Right cardiac atrium (tissue), 5 donors: ENCODE measurements at regions not wholly inside any gene's neighbourhood (a gene's known extent, or its start where the extent isn't known, plus 50 kb on each side); places are given as distances from the start of the nearest gene placed in this dataset.

ENCODE experiments used
- ATAC-seq, 2 donors: fragments of 200-7000 bp; cut with Tn5 transposase; one replicate each; pipeline versions ENCODE4 v1.8.0 to v1.9.1; 2020; ENCODE audit warnings: moderate library complexity in 2 of 2, mild to moderate bottlenecking in 1 of 2
- DNase-seq, 3 donors: peaks; one replicate each; pipeline ENCODE4 v3.0.0-alpha.2; 2020
- H3K27ac ChIP-seq: one replicate; pipeline ENCODE4 v1.5.1; 2013; ENCODE audit warnings: mild to moderate bottlenecking, low read length, control low read depth, moderate library complexity
- H3K27me3 ChIP-seq: one replicate; pipeline ENCODE4 v1.6.1; 2013; ENCODE audit not compliant: control insufficient read depth, insufficient read depth
- H3K4me1 ChIP-seq: one replicate; pipeline ENCODE4 v1.6.1; 2013; ENCODE audit warnings: low read length; ENCODE audit not compliant: control insufficient read depth, insufficient read depth
- H3K4me3 ChIP-seq: one replicate; pipeline ENCODE4 v1.5.1; 2013; ENCODE audit warnings: low read length, control low read depth
- H3K9me3 ChIP-seq: one replicate; pipeline ENCODE4 v1.6.1; 2013; ENCODE audit warnings: low read length; ENCODE audit not compliant: control insufficient read depth
- WGBS: extraction: QIAGEN DNeasy Blood & Tissue Kit; methylation state at CpG from one replicate; pipeline ENCODE4 v1.1.7; 2013; 5-methylcytosine and 5-hydroxymethylcytosine counted together
- intact Hi-C, 4 donors: fragments of 100-400 bp; cut with DNase I; formaldehyde crosslinking; loops; one replicate each; pipeline versions ENCODE4 v1.11.0 to v1.14.0; 2022 to 2023
- donor health status: healthy with polysubstance abuse.
- donor health status: DM: no; HTN: yes; CAD: no.
- donor health status: DM: no; HTN: no; CAD: no.
- donor health status: DM: no; HTN: yes; CAD: no; lungs with severe emphysema.
- donor health status: DM: yes; HTN: yes; CAD: no.

DNA sequence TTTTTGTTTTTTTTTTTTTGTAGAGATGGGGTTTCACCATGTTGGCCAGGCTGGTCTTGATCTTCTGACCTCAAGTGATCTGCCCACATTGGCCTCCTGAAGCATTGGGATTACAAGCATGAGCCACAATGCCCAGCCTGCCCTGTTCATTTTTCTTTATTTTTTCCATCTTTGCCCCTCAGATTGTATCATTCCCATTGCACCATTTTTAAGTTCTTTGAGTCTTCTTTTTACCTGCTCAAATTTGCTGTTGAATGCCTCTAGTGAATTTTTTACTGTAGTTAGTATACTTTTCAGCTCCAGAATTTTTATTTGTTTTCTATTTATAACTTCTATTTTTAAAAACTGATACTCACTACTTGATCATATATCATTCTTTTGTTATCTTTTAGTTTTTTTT, 101.4 kb upstream of the SLC4A10 start:
- H3K9me3 ChIP-seq = no peaks in the 10 kb centered on the region
- ATAC-seq (no peak), DNase-seq (no peak)
- intact Hi-C loops = no loop called here
- no peaks in the 10 kb centered on the region for H3K4me1 ChIP-seq
- no peak overlapping the region for H3K27ac ChIP-seq
- no peak overlapping the region for H3K4me3 ChIP-seq
- no peaks in the 10 kb centered on the region for H3K27me3 ChIP-seq

GRCh38 chr2:161533218-161533617, 91.0 kb upstream of the SLC4A10 start:
- no peak overlapping the region for H3K27ac ChIP-seq
- no peak for DNase-seq
- ATAC-seq = no peak
- H3K9me3 ChIP-seq = no peaks in the 10 kb centered on the region
- H3K4me3 ChIP-seq = no peak overlapping the region
- intact Hi-C loops = no loop called here
- WGBS = 87% methylated on average over 1 of the region's 1 CpG
- H3K4me1 ChIP-seq = no peaks in the 10 kb centered on the region
- no peaks in the 10 kb centered on the region for H3K27me3 ChIP-seq

DNA sequence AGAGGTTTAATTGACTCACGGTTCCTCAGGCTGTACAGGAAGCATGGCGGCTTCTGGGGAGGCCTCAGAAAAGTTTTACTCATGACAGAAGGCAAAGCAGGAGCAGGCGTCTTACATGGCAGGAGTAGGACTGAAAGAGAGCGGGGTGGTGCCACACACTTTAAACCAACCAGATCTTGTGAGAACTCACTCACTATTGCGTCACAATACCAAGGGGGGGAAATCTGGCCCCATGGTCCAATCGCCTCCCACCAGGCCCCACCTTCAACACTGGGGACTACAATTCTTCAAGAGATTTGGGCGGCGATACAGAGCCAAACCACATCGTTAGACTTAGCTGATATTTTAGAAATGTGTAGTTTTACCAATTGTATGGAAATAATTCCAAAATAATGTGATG, 77.6 kb upstream of the SLC4A10 start:
- no peak for ATAC-seq
- 90% methylated on average over 9 of the region's 9 CpGs for WGBS
- no peak overlapping the region for H3K4me3 ChIP-seq

DNA sequence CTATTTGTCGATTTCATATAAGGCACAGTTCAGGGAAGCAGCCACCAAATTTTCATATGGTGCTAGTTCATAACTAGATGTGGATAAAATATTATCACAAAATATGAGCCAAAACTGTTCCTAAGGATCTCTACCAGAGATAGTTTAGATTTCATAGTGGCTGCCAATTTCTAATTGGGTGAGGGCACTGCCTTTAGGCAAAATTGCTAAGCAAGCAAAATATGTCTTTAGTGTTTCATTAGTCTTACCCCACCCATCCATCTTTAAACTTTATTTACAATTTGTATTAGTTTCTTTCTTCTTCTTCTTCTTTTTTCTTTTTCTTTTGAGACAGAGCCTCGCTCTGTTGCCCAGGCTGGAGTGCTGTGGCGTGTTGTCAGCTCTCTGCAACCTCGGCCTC, 77.1 kb upstream of the SLC4A10 start:
- H3K27ac ChIP-seq = no peak overlapping the region
- H3K9me3 ChIP-seq = no peaks in the 10 kb centered on the region
- DNase-seq (no peak), ATAC-seq (no peak)
- WGBS = 89% methylated on average over 4 of the region's 4 CpGs
- no peak overlapping the region for H3K4me3 ChIP-seq
- H3K27me3 ChIP-seq = no peaks in the 10 kb centered on the region
- H3K4me1 ChIP-seq = no peaks in the 10 kb centered on the region
- intact Hi-C loops = no loop called here

More for the DNA sequence above, 77.6 kb upstream of the SLC4A10 start:
- intact Hi-C loops = no loop called here
- DNase-seq = no peak
- no peaks in the 10 kb centered on the region for H3K9me3 ChIP-seq
- no peaks in the 10 kb centered on the region for H3K4me1 ChIP-seq
- no peak overlapping the region for H3K27ac ChIP-seq
- H3K27me3 ChIP-seq = no peaks in the 10 kb centered on the region

GRCh38 chr2:161552015-161552414, 72.2 kb upstream of the SLC4A10 start:
- H3K4me1 ChIP-seq = no peaks in the 10 kb centered on the region
- H3K27me3 ChIP-seq = no peaks in the 10 kb centered on the region
- WGBS = 55% methylated on average over 1 of the region's 1 CpG
- intact Hi-C loops = no loop called here
- no peak overlapping the region for H3K27ac ChIP-seq
- no peak overlapping the region for H3K4me3 ChIP-seq
- DNase-seq = no peak
- H3K9me3 ChIP-seq = no peaks in the 10 kb centered on the region
- ATAC-seq = no peak

GRCh38 chr2:161555826-161556225, 68.4 kb upstream of the SLC4A10 start:
- no peak overlapping the region for H3K4me3 ChIP-seq
- 80% methylated on average over 3 of the region's 3 CpGs for WGBS
- no peaks in the 10 kb centered on the region for H3K9me3 ChIP-seq
- H3K4me1 ChIP-seq = no peaks in the 10 kb centered on the region
- ATAC-seq (no peak), DNase-seq (no peak)
- no peak overlapping the region for H3K27ac ChIP-seq
- H3K27me3 ChIP-seq = no peaks in the 10 kb centered on the region
- intact Hi-C loops = no loop called here

- ATAC-seq (no peak), DNase-seq (no peak)
- no peaks in the 10 kb centered on the region for H3K9me3 ChIP-seq
- H3K27ac ChIP-seq = no peak overlapping the region
- intact Hi-C loops = no loop called here
- H3K4me3 ChIP-seq = no peak overlapping the region
- no peaks in the 10 kb centered on the region for H3K27me3 ChIP-seq
- 66% methylated on average over 2 of the region's 2 CpGs for WGBS
- no peaks in the 10 kb centered on the region for H3K4me1 ChIP-seq
These were observed 67.8 kb upstream of the SLC4A10 start for GRCh38 chr2:161556440-161556839.

DNA sequence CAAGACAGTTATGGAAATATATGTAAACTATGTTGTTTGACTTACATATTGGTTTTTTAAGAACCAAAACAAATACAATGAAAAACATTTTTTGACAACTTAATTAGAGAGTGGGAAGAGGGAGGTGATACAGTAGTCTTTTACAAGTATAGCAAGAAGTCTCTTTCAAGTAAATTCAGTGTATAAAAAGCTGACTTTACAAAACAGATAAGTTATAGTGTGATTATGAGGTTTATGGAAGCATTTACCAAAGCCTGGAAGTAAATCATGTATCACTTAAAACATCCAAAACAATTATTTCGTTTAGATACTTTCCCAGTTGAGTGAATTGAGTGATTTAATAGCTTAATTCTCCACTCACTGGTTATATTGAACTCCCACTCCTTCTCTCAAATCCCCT, 66.7 kb upstream of the SLC4A10 start:
- H3K4me1 ChIP-seq = no peaks in the 10 kb centered on the region
- no peaks in the 10 kb centered on the region for H3K27me3 ChIP-seq
- no peak for ATAC-seq
- 51% methylated on average over 1 of the region's 1 CpG for WGBS
- DNase-seq = no peak
- no peak overlapping the region for H3K4me3 ChIP-seq
- intact Hi-C loops = no loop called here
- no peak overlapping the region for H3K27ac ChIP-seq
- H3K9me3 ChIP-seq = peaks cover 2% of the 10 kb centered on the region

GRCh38 chr2:161564906-161565305, 59.3 kb upstream of the SLC4A10 start:
- DNase-seq = no peak
- Histone ChIP-seq H3K27ac (no peak overlapping the region), H3K4me3 (no peak overlapping the region), H3K4me1 (no peaks in the 10 kb centered on the region), H3K27me3 (no peaks in the 10 kb centered on the region), H3K9me3 (peaks cover 2% of the 10 kb centered on the region)
- ATAC-seq = no peak
- WGBS = 95% methylated on average over 1 of the region's 1 CpG
- intact Hi-C loops = no loop called here

- Histone ChIP-seq H3K27ac (no peak overlapping the region), H3K4me3 (no peak overlapping the region), H3K27me3 (no peaks in the 10 kb centered on the region), H3K9me3 (no peaks in the 10 kb centered on the region), H3K4me1 (no peaks in the 10 kb centered on the region)
- ATAC-seq = no peak
- intact Hi-C loops = no loop called here
- no peak for DNase-seq
These were observed 54.8 kb upstream of the SLC4A10 start for GRCh38 chr2:161569401-161569800.

DNA sequence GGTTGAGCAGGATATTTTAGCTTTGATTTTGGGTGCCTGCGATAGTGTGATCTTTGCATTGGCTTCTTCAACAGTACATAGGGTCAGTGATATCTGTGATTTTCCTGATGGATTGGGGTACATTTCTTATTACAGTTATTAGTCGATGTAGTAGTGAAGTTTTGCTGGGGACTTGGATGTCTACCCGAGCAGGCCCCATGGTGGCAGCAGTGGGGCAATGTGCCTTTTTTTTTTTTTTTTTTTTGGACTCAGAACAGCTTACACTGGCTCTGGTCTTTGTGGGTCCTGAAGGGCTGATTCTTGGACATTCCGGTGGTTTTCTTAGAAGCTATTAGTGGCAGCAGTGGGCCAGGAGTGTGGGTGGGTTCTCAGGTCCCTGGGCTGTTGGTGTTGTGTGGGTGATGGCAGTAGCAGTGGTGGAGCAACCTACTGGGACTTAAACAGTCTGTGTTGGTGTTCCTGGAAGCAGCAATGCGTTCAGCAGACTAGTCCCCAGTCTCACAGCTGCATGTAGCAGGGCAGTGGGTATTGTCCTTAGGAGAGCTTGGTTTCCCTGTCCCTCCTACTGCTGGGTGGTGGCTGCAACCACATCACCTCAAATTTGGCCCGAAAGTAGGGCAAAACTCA, 53.7 kb upstream of the SLC4A10 start:
- ATAC-seq = no peak
- 66% methylated on average over 6 of the region's 6 CpGs for WGBS

GRCh38 chr2:161571051-161571429, 53.2 kb upstream of the SLC4A10 start:
- Histone ChIP-seq H3K27ac (no peak overlapping the region), H3K4me1 (no peaks in the 10 kb centered on the region), H3K4me3 (no peak overlapping the region), H3K9me3 (no peaks in the 10 kb centered on the region), H3K27me3 (no peaks in the 10 kb centered on the region)
- 60% methylated on average over 1 of the region's 1 CpG for WGBS
- no peak for DNase-seq
- no peak for ATAC-seq
- intact Hi-C loops = no loop called here

More for the DNA sequence above, 53.7 kb upstream of the SLC4A10 start:
- Histone ChIP-seq H3K27ac (no peak overlapping the region), H3K27me3 (no peaks in the 10 kb centered on the region), H3K9me3 (no peaks in the 10 kb centered on the region), H3K4me1 (no peaks in the 10 kb centered on the region), H3K4me3 (no peak overlapping the region)
- intact Hi-C loops = no loop called here
- no peak for DNase-seq
